ENCODE measurements at regions not wholly inside any gene's neighbourhood (a gene's known extent, or its start where the extent isn't known, plus 50 kb on each side); places are given as distances from the start of the nearest gene placed in this dataset.

- no peaks in the 10 kb centered on the region for H3K27me3 ChIP-seq (replicated peaks)
- in situ Hi-C loops (cut with HindIII; ENCODE audit: low pct_ligation_motif_present, low sequenced_read_pairs): no loop called here
- DNase-seq: no peak
- no peak for TF ChIP-seq CTCF (IDR thresholded peaks at IDR 0.05; ENCODE audit: low read depth, low read length, missing control alignments)
- H3K36me3 ChIP-seq (replicated peaks): no peaks in the 10 kb centered on the region
- H3K27ac ChIP-seq: no peak overlapping the region
- H3K4me3 ChIP-seq (ENCODE audit: low read depth, low read length): no peak overlapping the region
Measured at GRCh38 chr13:111872475-111873150, 194.3 kb upstream of the SOX1 start.

- Histone ChIP-seq H3K27ac (no peak overlapping the region), H3K36me3 (replicated peaks) (no peaks in the 10 kb centered on the region), H3K27me3 (replicated peaks) (no peaks in the 10 kb centered on the region), H3K4me3 (ENCODE audit: low read depth, low read length) (no peak overlapping the region)
- no peak for DNase-seq
- TF ChIP-seq CTCF (IDR thresholded peaks at IDR 0.05; ENCODE audit: low read depth, low read length, missing control alignments): no peak
- in situ Hi-C loops (cut with HindIII; ENCODE audit: low pct_ligation_motif_present, low sequenced_read_pairs): no loop called here
Measured at GRCh38 chr13:111873676-111874178, 193.2 kb upstream of the SOX1 start.

GRCh38 chr13:111874981-111875380 is 192.0 kb upstream of the SOX1 start:
- DNase-seq: no peak
- H3K27ac ChIP-seq: no peak overlapping the region
- no peaks in the 10 kb centered on the region for H3K27me3 ChIP-seq (replicated peaks)
- no peak for TF ChIP-seq CTCF (IDR thresholded peaks at IDR 0.05; ENCODE audit: low read depth, low read length, missing control alignments)
- H3K4me3 ChIP-seq (ENCODE audit: low read depth, low read length): no peak overlapping the region
- no peaks in the 10 kb centered on the region for H3K36me3 ChIP-seq (replicated peaks)
- in situ Hi-C loops (cut with HindIII; ENCODE audit: low pct_ligation_motif_present, low sequenced_read_pairs): no loop called here

- in situ Hi-C loops (cut with HindIII; ENCODE audit: low pct_ligation_motif_present, low sequenced_read_pairs): no loop called here
- Histone ChIP-seq H3K4me3 (ENCODE audit: low read depth, low read length) (no peak overlapping the region), H3K36me3 (replicated peaks) (no peaks in the 10 kb centered on the region), H3K27ac (no peak overlapping the region), H3K27me3 (replicated peaks) (no peaks in the 10 kb centered on the region)
- no peak for TF ChIP-seq CTCF (IDR thresholded peaks at IDR 0.05; ENCODE audit: low read depth, low read length, missing control alignments)
- no peak for DNase-seq
Measured at GRCh38 chr13:111875915-111876314, 191.0 kb upstream of the SOX1 start.

- no peak for DNase-seq
- no peak overlapping the region for H3K4me3 ChIP-seq (ENCODE audit: low read depth, low read length)
- H3K36me3 ChIP-seq (replicated peaks): no peaks in the 10 kb centered on the region
- in situ Hi-C loops (cut with HindIII; ENCODE audit: low pct_ligation_motif_present, low sequenced_read_pairs): no loop called here
- no peaks in the 10 kb centered on the region for H3K27me3 ChIP-seq (replicated peaks)
- TF ChIP-seq CTCF (IDR thresholded peaks at IDR 0.05; ENCODE audit: low read depth, low read length, missing control alignments): no peak
- no peak overlapping the region for H3K27ac ChIP-seq
Measured at GRCh38 chr13:111876506-111876905, 190.4 kb upstream of the SOX1 start.

GRCh38 chr13:111877906-111878305 is 189.0 kb upstream of the SOX1 start:
- in situ Hi-C loops (cut with HindIII; ENCODE audit: low pct_ligation_motif_present, low sequenced_read_pairs): no loop called here
- DNase-seq: no peak
- Histone ChIP-seq H3K36me3 (replicated peaks) (no peaks in the 10 kb centered on the region), H3K27me3 (replicated peaks) (no peaks in the 10 kb centered on the region), H3K4me3 (ENCODE audit: low read depth, low read length) (no peak overlapping the region), H3K27ac (no peak overlapping the region)
- no peak for TF ChIP-seq CTCF (IDR thresholded peaks at IDR 0.05; ENCODE audit: low read depth, low read length, missing control alignments)
